ENCODE measurements at regions not wholly inside any gene's neighbourhood (a gene's known extent, or its start where the extent isn't known, plus 50 kb on each side); places are given as distances from the start of the nearest gene placed in this dataset.

GRCh38 chr10:33917069-33917780 is 582.8 kb upstream of the NRP1 start:
- TF ChIP-seq, protein P1, sequence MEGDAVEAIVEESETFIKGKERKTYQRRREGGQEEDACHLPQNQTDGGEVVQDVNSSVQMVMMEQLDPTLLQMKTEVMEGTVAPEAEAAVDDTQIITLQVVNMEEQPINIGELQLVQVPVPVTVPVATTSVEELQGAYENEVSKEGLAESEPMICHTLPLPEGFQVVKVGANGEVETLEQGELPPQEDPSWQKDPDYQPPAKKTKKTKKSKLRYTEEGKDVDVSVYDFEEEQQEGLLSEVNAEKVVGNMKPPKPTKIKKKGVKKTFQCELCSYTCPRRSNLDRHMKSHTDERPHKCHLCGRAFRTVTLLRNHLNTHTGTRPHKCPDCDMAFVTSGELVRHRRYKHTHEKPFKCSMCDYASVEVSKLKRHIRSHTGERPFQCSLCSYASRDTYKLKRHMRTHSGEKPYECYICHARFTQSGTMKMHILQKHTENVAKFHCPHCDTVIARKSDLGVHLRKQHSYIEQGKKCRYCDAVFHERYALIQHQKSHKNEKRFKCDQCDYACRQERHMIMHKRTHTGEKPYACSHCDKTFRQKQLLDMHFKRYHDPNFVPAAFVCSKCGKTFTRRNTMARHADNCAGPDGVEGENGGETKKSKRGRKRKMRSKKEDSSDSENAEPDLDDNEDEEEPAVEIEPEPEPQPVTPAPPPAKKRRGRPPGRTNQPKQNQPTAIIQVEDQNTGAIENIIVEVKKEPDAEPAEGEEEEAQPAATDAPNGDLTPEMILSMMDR (IDR thresholded peaks at IDR 0.05), result no peak
- TF ChIP-seq ZFX (IDR thresholded peaks at IDR 0.05; ENCODE audit: borderline replicate concordance), result no peak
